ENCODE measurements at regions not wholly inside any gene's neighbourhood (a gene's known extent, or its start where the extent isn't known, plus 50 kb on each side); places are given as distances from the start of the nearest gene placed in this dataset.

DNA sequence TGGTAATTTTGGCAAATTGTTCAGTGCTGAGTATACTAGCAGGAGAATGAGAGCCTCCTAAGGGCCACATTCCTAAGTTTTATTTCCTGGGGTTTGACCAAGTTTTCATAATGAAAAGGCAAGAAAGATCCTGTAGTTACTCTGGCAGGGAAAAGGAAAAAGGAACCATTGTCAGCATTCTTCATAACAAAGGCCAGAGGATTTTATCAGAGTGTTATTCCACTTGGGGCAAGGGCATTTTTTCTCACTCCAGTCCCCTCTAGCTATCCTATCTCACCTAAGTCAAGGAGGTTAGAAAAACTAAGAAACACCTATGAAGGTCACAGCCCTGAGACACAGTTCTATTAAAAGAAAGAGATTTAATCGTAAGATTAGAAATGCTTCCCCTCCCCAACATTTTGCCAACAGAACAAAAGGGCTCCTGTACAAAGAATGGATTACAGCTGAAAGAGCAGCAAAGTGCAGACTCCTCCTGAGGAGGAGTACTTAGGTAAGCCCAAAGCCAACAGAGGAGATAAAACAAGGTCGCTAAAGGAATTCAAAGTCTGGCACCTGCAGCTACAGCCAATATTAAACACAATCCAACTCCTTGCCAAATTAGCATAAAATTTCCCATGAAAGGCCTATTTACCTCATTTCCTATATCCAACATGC, 162.4 kb downstream of the GALC start:
- no peak for DNase-seq (ENCODE audit: low spot score)
- ChIA-PET POLR2A (no interaction called here), CTCF (ENCODE audit: low intra/inter-chr PET ratio, low total read pairs) (no interaction called here)
- no peak overlapping the region for H3K9ac ChIP-seq (ENCODE audit: insufficient read depth, low read depth, low read length)
- 4% methylated on average over 2 of the region's 2 CpGs for WGBS (ENCODE audit: low lambda C conversion rate)
- H3K27me3 ChIP-seq (ENCODE audit: control insufficient read depth in 1 of 2, insufficient read depth in 2 of 2, low read length in 2 of 2), result no peaks in the 10 kb centered on the region
- no peak for TF ChIP-seq ETS1 (CRISPR knock-in tag; IDR thresholded peaks at IDR 0.05)
- TF ChIP-seq AKNA (CRISPR knock-in tag; IDR thresholded peaks at IDR 0.05; ENCODE audit: borderline replicate concordance), result no peak
- no peak for TF ChIP-seq ZNF780A (CRISPR knock-in tag; IDR thresholded peaks at IDR 0.05)
- no peak for TF ChIP-seq NAIF1 (CRISPR knock-in tag; IDR thresholded peaks at IDR 0.05; ENCODE audit: borderline replicate concordance)
- TF ChIP-seq FOXK1 (CRISPR knock-in tag; IDR thresholded peaks at IDR 0.05; ENCODE audit: borderline replicate concordance, low read depth), result no peak
- TF ChIP-seq, protein P1, sequence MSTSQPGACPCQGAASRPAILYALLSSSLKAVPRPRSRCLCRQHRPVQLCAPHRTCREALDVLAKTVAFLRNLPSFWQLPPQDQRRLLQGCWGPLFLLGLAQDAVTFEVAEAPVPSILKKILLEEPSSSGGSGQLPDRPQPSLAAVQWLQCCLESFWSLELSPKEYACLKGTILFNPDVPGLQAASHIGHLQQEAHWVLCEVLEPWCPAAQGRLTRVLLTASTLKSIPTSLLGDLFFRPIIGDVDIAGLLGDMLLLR (CRISPR knock-in tag; IDR thresholded peaks at IDR 0.05), result no peak
- TF ChIP-seq, protein P2, sequence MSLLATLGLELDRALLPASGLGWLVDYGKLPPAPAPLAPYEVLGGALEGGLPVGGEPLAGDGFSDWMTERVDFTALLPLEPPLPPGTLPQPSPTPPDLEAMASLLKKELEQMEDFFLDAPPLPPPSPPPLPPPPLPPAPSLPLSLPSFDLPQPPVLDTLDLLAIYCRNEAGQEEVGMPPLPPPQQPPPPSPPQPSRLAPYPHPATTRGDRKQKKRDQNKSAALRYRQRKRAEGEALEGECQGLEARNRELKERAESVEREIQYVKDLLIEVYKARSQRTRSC (CRISPR knock-in tag; IDR thresholded peaks at IDR 0.05; ENCODE audit: low read depth), result no peak
- intact Hi-C loops (cut with micrococcal nuclease; ENCODE audit: unreplicated experiment), result no loop called here
- no peak overlapping the region for H3K27ac ChIP-seq (ENCODE audit: extremely low read length, insufficient read depth, low read length)
- H3K79me2 ChIP-seq (ENCODE audit: insufficient read depth, low read length), result no peaks in the 10 kb centered on the region
- no peaks in the 10 kb centered on the region for H3K9me3 ChIP-seq (ENCODE audit: low read length)
- H3K4me1 ChIP-seq (ENCODE audit: insufficient read depth, low read length), result no peaks in the 10 kb centered on the region
- ATAC-seq, result no peak
- H4K20me1 ChIP-seq (ENCODE audit: insufficient read depth, low read length), result no peaks in the 10 kb centered on the region
- BruUV-seq (replicated peaks), result no TSS peak
- in situ Hi-C loops (cut with HindIII; ENCODE audit: extremely low pct_ligation_motif_present, low pct_unique_long_range_greater_than_20kb), result no loop called here
- H3K36me3 ChIP-seq (replicated peaks in 1 of 2; ENCODE audit: control insufficient read depth in 1 of 2, insufficient read depth in 2 of 2, low read length in 2 of 2), result no peaks in the 10 kb centered on the region
- H2AFZ ChIP-seq (ENCODE audit: low read length), result no peak overlapping the region
- no peak overlapping the region for H3K4me2 ChIP-seq (ENCODE audit: low read depth, low read length)
- H3K4me3 ChIP-seq (replicated peaks in 1 of 3; ENCODE audit: insufficient read depth in 1 of 3, low read depth in 2 of 3, low read length in 3 of 3), result no peak overlapping the region
- FAIRE-seq, result no peak
